ENCODE measurements at regions not wholly inside any gene's neighbourhood (a gene's known extent, or its start where the extent isn't known, plus 50 kb on each side); places are given as distances from the start of the nearest gene placed in this dataset.

GRCh38 chr2:181320638-181321037 is 136.5 kb upstream of the ITGA4 start:
- 90% methylated on average over 2 of the region's 2 CpGs for WGBS
- no peak overlapping the region for H3K4me3 ChIP-seq
- no peak overlapping the region for H3K27ac ChIP-seq (replicated peaks in 1 of 4)
- TF ChIP-seq CTCF (IDR thresholded peaks at IDR 0.05) (no peak), POLR2AphosphoS5 (IDR thresholded peaks at IDR 0.05) (no peak), POLR2A (IDR thresholded peaks at IDR 0.05; ENCODE audit: low read depth) (no peak), EP300 (IDR thresholded peaks at IDR 0.05) (no peak)
- H3K36me3 ChIP-seq, result no peaks in the 10 kb centered on the region
- no peaks in the 10 kb centered on the region for H3K9me3 ChIP-seq
- intact Hi-C loops (cut with DNase I), result no loop called here
- no peaks in the 10 kb centered on the region for H3K27me3 ChIP-seq
- no peaks in the 10 kb centered on the region for H3K4me1 ChIP-seq
- DNase-seq (ENCODE audit: extremely low spot score), result no peak

- TF ChIP-seq CTCF (IDR thresholded peaks at IDR 0.05) (no peak), POLR2A (IDR thresholded peaks at IDR 0.05; ENCODE audit: low read depth) (no peak), POLR2AphosphoS5 (IDR thresholded peaks at IDR 0.05) (no peak), EP300 (IDR thresholded peaks at IDR 0.05) (no peak)
- Histone ChIP-seq H3K27me3 (no peaks in the 10 kb centered on the region), H3K4me3 (no peak overlapping the region), H3K27ac (replicated peaks in 1 of 4) (no peak overlapping the region), H3K4me1 (no peaks in the 10 kb centered on the region), H3K36me3 (no peaks in the 10 kb centered on the region), H3K9me3 (peaks cover 0 to 3% (median 1%) of the 10 kb centered on the region in 4 donors)
- no peak for DNase-seq (ENCODE audit: extremely low spot score)
- intact Hi-C loops (cut with DNase I), result no loop called here
Observed at GRCh38 chr2:181324912-181325311, 132.3 kb upstream of the ITGA4 start.

- Histone ChIP-seq H3K27ac (replicated peaks in 1 of 4) (no peak overlapping the region), H3K27me3 (no peaks in the 10 kb centered on the region), H3K4me3 (no peak overlapping the region), H3K4me1 (no peaks in the 10 kb centered on the region), H3K9me3 (peaks cover 0 to 4% (median 1%) of the 10 kb centered on the region in 4 donors), H3K36me3 (no peaks in the 10 kb centered on the region)
- no peak for DNase-seq (ENCODE audit: extremely low spot score)
- WGBS, result 71% methylated on average over 2 of the region's 2 CpGs
- intact Hi-C loops (cut with DNase I), result no loop called here
- no peak for TF ChIP-seq EP300 (IDR thresholded peaks at IDR 0.05)
- no peak for TF ChIP-seq POLR2AphosphoS5 (IDR thresholded peaks at IDR 0.05)
- TF ChIP-seq CTCF (IDR thresholded peaks at IDR 0.05), result no peak
- TF ChIP-seq POLR2A (IDR thresholded peaks at IDR 0.05; ENCODE audit: low read depth), result no peak
Observed at GRCh38 chr2:181326661-181327060, 130.5 kb upstream of the ITGA4 start.

GRCh38 chr2:181330286-181330685 is 126.9 kb upstream of the ITGA4 start:
- Histone ChIP-seq H3K27me3 (no peaks in the 10 kb centered on the region), H3K27ac (replicated peaks in 1 of 4) (no peak overlapping the region), H3K4me3 (no peak overlapping the region), H3K9me3 (peaks cover 0 to 4% (median 1%) of the 10 kb centered on the region in 4 donors), H3K36me3 (no peaks in the 10 kb centered on the region), H3K4me1 (no peaks in the 10 kb centered on the region)
- intact Hi-C loops (cut with DNase I), result no loop called here
- no peak for TF ChIP-seq EP300 (IDR thresholded peaks at IDR 0.05)
- no peak for TF ChIP-seq POLR2A (IDR thresholded peaks at IDR 0.05; ENCODE audit: low read depth)
- TF ChIP-seq CTCF (IDR thresholded peaks at IDR 0.05), result no peak
- TF ChIP-seq POLR2AphosphoS5 (IDR thresholded peaks at IDR 0.05), result no peak
- WGBS, result 97% methylated on average over 1 of the region's 1 CpG
- no peak for DNase-seq (ENCODE audit: extremely low spot score)

- TF ChIP-seq POLR2A (IDR thresholded peaks at IDR 0.05; ENCODE audit: low read depth) (no peak), EP300 (IDR thresholded peaks at IDR 0.05) (no peak), CTCF (IDR thresholded peaks at IDR 0.05) (no peak), POLR2AphosphoS5 (IDR thresholded peaks at IDR 0.05) (no peak)
- Histone ChIP-seq H3K9me3 (peaks cover 0 to 4% (median 1%) of the 10 kb centered on the region in 4 donors), H3K4me1 (no peaks in the 10 kb centered on the region), H3K4me3 (no peak overlapping the region), H3K27ac (replicated peaks in 1 of 4) (no peak overlapping the region), H3K27me3 (no peaks in the 10 kb centered on the region), H3K36me3 (no peaks in the 10 kb centered on the region)
- no peak for DNase-seq (ENCODE audit: extremely low spot score)
- 76% methylated on average over 3 of the region's 3 CpGs for WGBS
- intact Hi-C loops (cut with DNase I), result no loop called here
Observed at GRCh38 chr2:181332044-181332605, 125.1 kb upstream of the ITGA4 start.

Measured in esophagus muscularis mucosa (tissue), 4 donors.